ENCODE measurements at regions not wholly inside any gene's neighbourhood (a gene's known extent, or its start where the extent isn't known, plus 50 kb on each side); places are given as distances from the start of the nearest gene placed in this dataset.
"Not testable (repeated sequence)": the region's sequence is repeated elsewhere in the genome, so short reads cannot be mapped to it uniquely, and the experiment has no call there.

DNA sequence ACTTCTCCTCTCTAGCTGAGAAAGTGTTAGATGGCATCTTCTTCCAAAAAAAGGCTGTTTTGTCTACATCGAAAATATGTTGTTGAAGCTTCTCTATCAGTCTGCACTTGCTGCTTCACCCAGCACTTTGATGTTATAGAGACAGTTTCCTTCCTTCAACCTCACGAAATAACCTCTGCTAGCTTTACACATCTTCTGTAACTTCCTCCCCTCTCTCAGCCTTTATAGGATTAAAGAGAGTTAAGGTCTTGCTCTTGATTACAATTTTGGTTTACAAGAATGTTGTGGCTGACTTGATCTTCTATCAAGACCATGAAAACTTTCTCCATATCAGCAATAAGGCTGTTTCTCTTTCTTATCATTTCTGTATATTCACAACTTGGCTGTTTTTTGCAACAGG is 162.4 kb upstream of the OR4C13 start:
- intact Hi-C loops (cut with DNase I, micrococcal nuclease); DNase-seq; ATAC-seq: not testable (repeated sequence)

DNA sequence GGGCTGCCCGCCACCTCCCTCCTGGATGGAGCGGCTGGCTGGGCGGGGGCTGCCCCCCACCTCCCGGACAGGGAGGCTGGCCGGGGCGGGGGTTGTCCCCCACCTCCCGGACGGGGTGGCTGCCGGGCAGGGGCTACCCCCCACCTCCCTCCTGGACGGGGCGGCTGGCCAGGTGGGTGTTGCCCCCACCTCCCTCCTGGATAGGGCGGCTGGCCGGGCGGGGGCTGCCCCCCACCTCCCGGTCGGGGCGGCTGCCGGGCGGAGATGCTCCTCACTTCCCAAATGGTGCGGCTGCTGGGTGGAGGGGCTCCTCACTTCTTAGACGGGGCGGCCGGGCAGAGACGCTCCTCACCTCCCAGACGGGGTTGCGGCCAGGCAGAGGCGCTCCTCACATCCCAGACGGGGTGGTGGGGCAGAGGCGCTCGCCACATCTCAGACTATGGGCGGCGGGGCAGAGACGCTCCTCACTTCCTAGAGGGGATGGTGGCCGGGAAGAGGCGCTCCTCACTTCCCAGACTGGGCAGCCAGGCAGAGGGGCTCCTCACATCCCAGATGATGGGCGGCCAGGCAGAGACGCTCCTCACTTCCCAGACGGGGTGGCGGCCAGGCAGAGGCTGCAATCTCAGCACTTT is 153.9 kb upstream of the OR4C13 start:
- DNase-seq; intact Hi-C loops (cut with DNase I, micrococcal nuclease); ATAC-seq: not testable (repeated sequence)

DNA sequence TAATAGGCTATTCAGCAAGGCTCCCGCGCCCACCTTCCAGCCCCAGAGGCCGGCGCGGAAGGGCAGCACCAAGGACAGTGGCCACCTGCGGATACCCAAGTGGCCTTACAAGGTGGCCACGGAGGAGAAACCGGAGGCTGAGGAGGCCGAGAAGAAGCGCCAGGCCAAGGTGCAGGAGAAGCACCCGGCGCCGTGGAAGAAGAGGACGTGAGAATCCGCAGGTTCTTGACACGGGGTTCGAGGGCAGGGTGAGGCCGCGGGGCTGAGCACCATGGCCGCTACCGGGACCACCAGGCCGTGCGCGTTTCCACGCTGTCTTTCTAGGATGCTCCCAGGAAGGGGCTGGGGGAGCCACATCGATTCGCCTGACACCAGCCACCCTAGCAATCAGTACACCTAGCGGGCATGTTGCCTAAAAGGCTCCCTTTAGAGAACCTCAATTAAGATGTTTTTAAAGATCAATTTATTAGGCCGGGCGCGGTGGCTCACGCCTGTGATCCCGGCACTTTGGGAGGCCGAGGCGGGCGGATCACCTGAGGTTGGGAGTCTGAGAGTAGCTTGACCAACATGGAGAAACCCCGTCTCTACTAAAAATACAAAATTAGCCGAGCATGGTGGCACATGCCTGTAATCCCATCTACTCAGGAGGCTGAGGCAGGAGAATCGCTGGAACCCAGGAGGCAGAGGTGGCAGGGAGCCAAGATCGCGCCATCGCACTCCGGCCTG is 134.3 kb upstream of the OR4C13 start:
- DNase-seq; ATAC-seq; intact Hi-C loops (cut with DNase I, micrococcal nuclease): not testable (repeated sequence)

DNA sequence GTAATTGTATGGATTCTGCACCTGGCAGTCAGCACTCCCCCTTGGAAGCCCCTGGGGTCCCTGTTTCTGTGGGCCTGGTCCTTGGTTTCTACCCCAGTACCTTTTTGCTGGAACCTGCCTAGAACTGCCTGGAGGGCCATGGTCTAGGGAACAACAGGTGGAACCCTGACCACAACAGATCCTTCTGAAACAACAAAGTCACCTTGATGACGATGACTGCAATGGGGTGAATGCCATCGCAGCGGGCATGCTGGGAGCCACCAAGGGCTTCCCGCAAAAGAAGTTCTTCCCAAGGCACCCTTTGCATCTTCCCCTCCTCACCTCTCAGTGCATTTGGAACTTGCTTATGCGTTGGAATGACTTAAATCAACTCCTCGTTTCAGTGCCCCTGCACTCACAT is 129.0 kb upstream of the OR4C13 start:
- DNase-seq; intact Hi-C loops (cut with DNase I, micrococcal nuclease); ATAC-seq: not testable (repeated sequence)

DNA sequence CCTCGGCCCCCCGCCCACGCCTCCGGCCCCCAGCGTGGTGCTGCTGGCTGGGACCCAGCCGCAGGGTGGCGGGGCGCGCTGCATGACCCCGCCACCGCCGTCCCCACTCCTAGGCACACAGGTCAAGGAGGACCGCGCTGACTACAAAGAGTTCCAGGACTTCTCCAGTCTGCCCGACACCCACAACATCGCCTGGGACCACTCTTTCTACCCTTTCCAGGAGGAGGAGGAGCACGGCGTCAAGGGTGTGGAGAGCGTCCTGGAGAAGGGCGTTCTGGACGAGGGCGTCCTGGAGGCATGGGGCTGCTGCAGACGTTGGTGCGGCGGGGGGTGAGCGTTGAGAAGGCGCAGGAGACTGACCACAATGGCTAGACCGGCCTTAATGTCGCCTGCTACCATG is 101.7 kb upstream of the OR4C13 start:
- DNase-seq; intact Hi-C loops (cut with DNase I, micrococcal nuclease); ATAC-seq: not testable (repeated sequence)

DNA sequence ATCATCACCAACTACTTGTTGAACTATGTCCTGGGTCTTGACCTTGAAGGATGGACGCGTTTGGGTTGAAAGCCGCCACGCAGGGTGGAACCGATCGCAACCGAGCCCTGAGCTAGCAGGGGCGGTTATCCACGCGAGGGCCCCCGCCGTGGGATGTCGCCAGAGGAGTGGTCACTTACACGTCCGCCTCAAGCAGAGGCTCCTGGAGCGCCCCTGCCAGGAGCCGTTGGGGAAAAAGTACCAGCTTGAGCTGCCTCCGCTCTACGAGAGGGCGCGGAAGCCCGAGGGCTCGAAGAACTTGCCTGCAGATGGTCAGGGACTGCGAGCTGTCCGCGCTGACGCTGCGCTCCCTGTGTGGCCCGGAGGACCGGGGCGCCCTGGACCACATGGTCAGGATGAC is 100.7 kb upstream of the OR4C13 start:
- intact Hi-C loops (cut with DNase I, micrococcal nuclease) = no loop called here
- no peak for DNase-seq
- ATAC-seq = no peak

DNA sequence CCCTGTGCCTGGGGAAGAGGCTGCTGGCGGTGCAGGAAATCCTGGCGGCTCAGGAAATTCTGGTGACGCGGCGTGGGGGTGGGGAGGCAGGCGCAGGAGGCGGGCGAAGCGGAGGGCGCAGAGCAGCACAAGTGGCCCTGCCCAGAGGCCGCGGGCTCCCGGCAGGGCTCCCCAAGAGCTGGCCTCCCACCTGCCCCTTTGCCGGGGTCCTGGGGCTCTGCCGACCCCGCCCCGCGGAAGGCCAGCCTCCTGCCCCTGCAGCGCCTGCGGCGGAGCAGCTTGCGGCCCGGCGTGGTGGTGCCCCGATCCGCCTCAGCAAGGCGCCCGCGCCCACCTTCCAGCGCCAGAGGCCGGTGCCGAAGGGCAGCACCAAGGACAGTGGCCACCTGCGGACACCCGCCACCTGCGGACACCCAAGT is 100.2 kb upstream of the OR4C13 start:
- no peak for ATAC-seq
- intact Hi-C loops (cut with DNase I, micrococcal nuclease) = no loop called here
- DNase-seq = no peak

DNA sequence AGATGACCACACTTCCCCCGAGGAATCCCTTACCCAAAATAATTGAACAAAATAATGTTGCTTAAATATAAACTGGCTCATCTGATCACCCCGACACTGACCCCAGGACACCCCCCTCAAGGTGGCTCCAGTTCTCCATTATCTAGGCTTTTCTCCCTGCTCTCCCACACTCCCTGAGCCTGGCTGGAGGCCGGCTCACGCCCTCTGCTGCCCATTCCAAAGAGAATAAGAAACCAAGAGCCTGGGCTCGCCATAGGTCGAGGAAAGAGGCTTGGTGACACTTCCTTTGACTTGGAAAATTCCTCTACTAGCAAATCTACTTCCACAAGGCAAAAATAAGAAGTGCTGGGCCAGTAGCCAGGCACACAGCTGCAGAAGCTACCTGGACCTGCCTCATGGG is 63.3 kb upstream of the OR4C13 start:
- DNase-seq; intact Hi-C loops (cut with DNase I, micrococcal nuclease); ATAC-seq: not testable (repeated sequence)

DNA sequence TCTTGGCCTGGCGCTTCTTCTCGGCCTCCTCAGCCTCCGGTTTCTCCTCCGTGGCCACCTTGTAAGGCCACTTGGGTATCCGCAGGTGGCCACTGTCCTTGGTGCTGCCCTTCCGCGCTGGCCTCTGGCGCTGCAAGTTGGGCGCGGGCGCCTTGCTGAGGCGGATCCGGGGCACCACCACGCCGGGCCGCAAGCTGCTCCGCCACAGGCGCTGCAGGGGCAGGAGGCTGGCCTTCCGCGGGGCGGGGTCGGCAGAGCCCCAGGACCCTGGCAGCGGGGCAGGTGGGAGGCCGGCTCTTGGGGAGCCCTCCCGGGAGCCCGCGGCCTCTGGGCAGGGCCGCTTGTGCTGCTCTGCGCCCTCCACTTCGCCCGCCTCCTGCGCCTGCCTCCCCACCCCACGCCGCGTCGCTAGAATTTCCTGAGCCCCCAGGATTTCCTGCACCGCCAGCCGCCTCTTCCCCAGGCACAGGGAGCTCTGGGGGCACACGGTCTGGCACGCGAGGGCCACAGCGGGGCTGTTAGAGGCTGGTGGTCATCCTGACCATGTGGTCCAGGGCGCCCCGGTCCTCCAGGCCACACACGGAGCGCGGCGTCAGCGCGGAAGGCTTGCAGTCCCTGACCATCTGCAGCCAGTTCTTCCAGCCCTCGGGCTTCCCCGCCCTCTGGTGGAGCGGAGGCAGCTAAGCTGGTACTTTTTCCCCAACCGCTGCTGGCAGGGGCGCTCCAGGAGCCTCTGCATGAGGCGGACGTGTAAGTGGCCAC is 60.1 kb upstream of the OR4C13 start:
- DNase-seq; intact Hi-C loops (cut with DNase I, micrococcal nuclease); ATAC-seq: not testable (repeated sequence)

DNA sequence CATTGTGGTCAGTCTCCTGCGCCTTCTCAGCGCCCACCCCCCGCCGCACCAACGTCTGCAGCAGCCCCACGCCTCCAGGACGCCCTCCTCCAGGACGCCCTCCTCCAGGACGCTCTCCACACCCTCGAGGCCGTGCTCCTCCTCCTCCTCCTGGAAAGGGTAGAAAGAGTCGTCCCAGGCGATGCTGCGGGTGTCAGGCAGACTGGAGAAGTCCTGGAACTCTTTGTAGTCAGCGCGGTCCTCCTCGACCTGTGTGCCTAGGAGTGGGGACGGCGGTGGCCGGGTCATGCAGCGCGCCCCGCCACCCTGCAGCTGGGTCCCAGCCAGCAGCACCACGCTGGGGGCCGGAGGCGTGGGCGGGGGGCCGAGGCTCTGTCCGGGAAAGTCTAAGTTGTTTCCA is 58.7 kb upstream of the OR4C13 start:
- intact Hi-C loops (cut with DNase I, micrococcal nuclease); DNase-seq; ATAC-seq: not testable (repeated sequence)
